Neural progenitor cell (in vitro differentiated cells): ENCODE measurements at regions not wholly inside any gene's neighbourhood (a gene's known extent, or its start where the extent isn't known, plus 50 kb on each side); places are given as distances from the start of the nearest gene placed in this dataset.

ENCODE experiments used
- DNase-seq: peaks from one replicate; pipeline ENCODE4 v3.0.0-alpha.2; 2016; ENCODE audit warnings: low spot score
- H2AFZ ChIP-seq: fragments of 200-600 bp; sonication (generic); replicated peaks from 2 replicates; pipeline ENCODE4 v1.6.1; 2016; ENCODE audit warnings: antibody characterized with exemption
- H3F3A ChIP-seq: fragments of 200-600 bp; sonication (generic); 2 replicates; pipeline ENCODE4 v1.6.1; 2016; ENCODE audit warnings: antibody characterized with exemption, low read depth
- H3K27ac ChIP-seq: fragments of 200-600 bp; sonication (generic); 2 replicates; pipeline ENCODE4 v1.5.1; 2016; ENCODE audit warnings: mild to moderate bottlenecking
- H3K27me3 ChIP-seq: fragments of 200-600 bp; sonication (generic); 2 replicates; pipeline ENCODE4 v1.6.1; 2016; ENCODE audit warnings: mild to moderate bottlenecking, moderate library complexity
- H3K36me3 ChIP-seq: fragments of 200-600 bp; sonication (generic); 2 replicates; pipeline ENCODE4 v1.5.1; 2016
- H3K4me1 ChIP-seq: fragments of 200-600 bp; sonication (generic); 2 replicates; pipeline ENCODE4 v1.6.1; 2016; ENCODE audit warnings: mixed run types
- H3K4me2 ChIP-seq: fragments of 200-600 bp; sonication (generic); 2 replicates; pipeline ENCODE4 v1.6.1; 2016
- H3K4me3 ChIP-seq: fragments of 200-600 bp; sonication (generic); 2 replicates; pipeline ENCODE4 v1.5.1; 2016
- H3K79me2 ChIP-seq: fragments of 200-600 bp; sonication (generic); 2 replicates; pipeline ENCODE4 v1.6.1; 2016; ENCODE audit warnings: low read depth
- H3K9ac ChIP-seq: fragments of 200-600 bp; sonication (generic); 2 replicates; pipeline ENCODE4 v1.6.1; 2016
- H3K9me3 ChIP-seq: fragments of 200-600 bp; sonication (generic); 2 replicates; pipeline ENCODE4 v1.5.1; 2016; ENCODE audit warnings: low read depth
- H4K20me1 ChIP-seq: fragments of 200-600 bp; sonication (generic); 2 replicates; pipeline ENCODE4 v1.6.1; 2016; ENCODE audit warnings: low read depth
- H3K27ac Mint-ChIP-seq: 3 replicates; pipeline ENCODE4 v1.8.0; 2021; ENCODE audit warnings: mixed read lengths
- H3K27me3 Mint-ChIP-seq: 2 replicates; pipeline ENCODE4 v1.8.0; 2022; ENCODE audit warnings: low read depth, mild to moderate bottlenecking, inconsistent platforms, moderate library complexity, mixed read lengths; ENCODE audit not compliant: insufficient read depth
- H3K36me3 Mint-ChIP-seq: 3 replicates; pipeline ENCODE4 v1.8.0; 2021; ENCODE audit warnings: mixed read lengths
- H3K4me1 Mint-ChIP-seq: 3 replicates; pipeline ENCODE4 v1.8.0; 2021; ENCODE audit warnings: mixed read lengths
- H3K4me3 Mint-ChIP-seq: 3 replicates; pipeline ENCODE4 v1.8.0; 2021; ENCODE audit warnings: mild to moderate bottlenecking, moderate library complexity, mixed read lengths
- H3K9me3 Mint-ChIP-seq: 3 replicates; pipeline ENCODE4 v1.8.0; 2020; ENCODE audit warnings: mixed read lengths
- CTCF ChIP-seq: fragments of 200-600 bp; sonication (generic); IDR thresholded peaks from 2 replicates; pipeline ENCODE4 v1.5.1; 2017; ENCODE audit warnings: antibody characterized with exemption, mild to moderate bottlenecking
- EZH2 ChIP-seq: fragments of 200-600 bp; sonication (generic); IDR thresholded peaks from 2 replicates; pipeline ENCODE4 v1.6.1; 2017; ENCODE audit warnings: antibody characterized with exemption, mild to moderate bottlenecking, moderate library complexity
- EZH2phosphoT487 ChIP-seq: fragments of 200-600 bp; sonication (generic); IDR thresholded peaks from 2 replicates; pipeline ENCODE4 v1.6.1; 2017; ENCODE audit warnings: antibody characterized with exemption

- no peak overlapping the region for H3K27ac Mint-ChIP-seq
- TF ChIP-seq CTCF (no peak), EZH2phosphoT487 (no peak), EZH2 (no peak)
These were observed 963.2 kb downstream of the ROBO2 start for GRCh38 chr3:78003090-78003489.

GRCh38 chr3:78004571-78004970, 964.7 kb downstream of the ROBO2 start:
- no peak overlapping the region for H3K4me3 ChIP-seq
- H3F3A ChIP-seq: no peaks in the 10 kb centered on the region
- TF ChIP-seq EZH2phosphoT487 (no peak), EZH2 (no peak), CTCF (no peak)
- no peak overlapping the region for H3K9ac ChIP-seq
- H3K27me3 Mint-ChIP-seq: peaks cover 2% of the 10 kb centered on the region
- H3K4me1 ChIP-seq: no peaks in the 10 kb centered on the region
- no peaks in the 10 kb centered on the region for H4K20me1 ChIP-seq
- no peaks in the 10 kb centered on the region for H3K36me3 Mint-ChIP-seq
- no peak for DNase-seq
- no peak overlapping the region for H2AFZ ChIP-seq
- no peaks in the 10 kb centered on the region for H3K36me3 ChIP-seq
- H3K4me2 ChIP-seq: no peak overlapping the region
- H3K4me1 Mint-ChIP-seq: no peaks in the 10 kb centered on the region
- no peak overlapping the region for H3K4me3 Mint-ChIP-seq
- H3K27ac ChIP-seq: no peak overlapping the region
- H3K9me3 ChIP-seq: no peaks in the 10 kb centered on the region
- no peaks in the 10 kb centered on the region for H3K27me3 ChIP-seq
- H3K27ac Mint-ChIP-seq: no peak overlapping the region
- peaks cover 17% of the 10 kb centered on the region for H3K9me3 Mint-ChIP-seq
- no peaks in the 10 kb centered on the region for H3K79me2 ChIP-seq

More at GRCh38 chr3:78003090-78003489, 963.2 kb downstream of the ROBO2 start:
- Histone ChIP-seq H3K9me3 (no peaks in the 10 kb centered on the region), H3K4me1 (no peaks in the 10 kb centered on the region), H4K20me1 (no peaks in the 10 kb centered on the region), H3K79me2 (no peaks in the 10 kb centered on the region), H2AFZ (no peak overlapping the region), H3K4me3 (no peak overlapping the region), H3K4me2 (no peak overlapping the region), H3K27ac (no peak overlapping the region), H3K36me3 (no peaks in the 10 kb centered on the region), H3F3A (no peaks in the 10 kb centered on the region), H3K9ac (no peak overlapping the region), H3K27me3 (no peaks in the 10 kb centered on the region)
- DNase-seq: no peak
- Mint-ChIP-seq H3K36me3 (no peaks in the 10 kb centered on the region), H3K27me3 (peaks cover 2% of the 10 kb centered on the region), H3K9me3 (peaks cover 14% of the 10 kb centered on the region), H3K4me3 (no peak overlapping the region), H3K4me1 (no peaks in the 10 kb centered on the region)

DNA sequence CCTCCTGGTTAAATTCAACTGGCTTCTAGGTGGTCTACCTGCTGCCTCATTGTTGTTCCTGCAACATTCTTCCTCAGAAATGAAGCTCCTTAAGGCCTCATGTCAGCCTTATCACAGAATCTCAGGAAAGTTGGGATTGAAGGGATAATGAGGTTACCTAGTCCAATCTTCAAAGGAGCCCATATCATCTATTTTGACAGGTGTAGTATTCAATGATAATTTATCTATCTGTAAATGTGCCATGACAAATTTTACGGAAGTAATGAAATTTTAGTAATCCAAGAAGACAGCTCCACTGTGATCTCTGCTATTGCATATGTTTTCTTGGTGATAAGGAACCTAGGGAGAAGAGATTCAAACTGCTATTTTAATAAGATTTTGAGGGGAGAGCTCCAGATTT, 973.8 kb downstream of the ROBO2 start:
- no peaks in the 10 kb centered on the region for H3K79me2 ChIP-seq
- no peak for TF ChIP-seq EZH2
- TF ChIP-seq EZH2phosphoT487: no peak
- H3K9me3 Mint-ChIP-seq: peaks cover 14% of the 10 kb centered on the region
- no peaks in the 10 kb centered on the region for H3K9me3 ChIP-seq
- no peaks in the 10 kb centered on the region for H3K27me3 ChIP-seq
- H3F3A ChIP-seq: no peaks in the 10 kb centered on the region
- no peaks in the 10 kb centered on the region for H3K4me1 Mint-ChIP-seq
- no peaks in the 10 kb centered on the region for H3K27me3 Mint-ChIP-seq
- no peaks in the 10 kb centered on the region for H3K36me3 ChIP-seq
- no peak for DNase-seq
- no peak overlapping the region for H2AFZ ChIP-seq
- no peaks in the 10 kb centered on the region for H3K36me3 Mint-ChIP-seq
- H3K4me3 ChIP-seq: no peak overlapping the region
- H3K27ac ChIP-seq: no peak overlapping the region
- H3K9ac ChIP-seq: no peak overlapping the region
- no peak overlapping the region for H3K27ac Mint-ChIP-seq
- no peaks in the 10 kb centered on the region for H3K4me1 ChIP-seq
- H3K4me3 Mint-ChIP-seq: no peak overlapping the region
- no peak overlapping the region for H3K4me2 ChIP-seq
- H4K20me1 ChIP-seq: no peaks in the 10 kb centered on the region

GRCh38 chr3:78015856-78016255, 976.0 kb downstream of the ROBO2 start:
- H3K36me3 Mint-ChIP-seq: no peaks in the 10 kb centered on the region

More at GRCh38 chr3:78015856-78016255, 976.0 kb downstream of the ROBO2 start:
- Histone ChIP-seq H3F3A (no peaks in the 10 kb centered on the region), H3K4me1 (no peaks in the 10 kb centered on the region), H4K20me1 (no peaks in the 10 kb centered on the region), H3K4me2 (no peak overlapping the region), H3K4me3 (no peak overlapping the region), H3K79me2 (no peaks in the 10 kb centered on the region), H3K9ac (no peak overlapping the region), H3K9me3 (no peaks in the 10 kb centered on the region), H2AFZ (no peak overlapping the region), H3K27ac (no peak overlapping the region), H3K27me3 (no peaks in the 10 kb centered on the region), H3K36me3 (no peaks in the 10 kb centered on the region)
- Mint-ChIP-seq H3K9me3 (peaks cover 10% of the 10 kb centered on the region), H3K27me3 (no peaks in the 10 kb centered on the region), H3K4me1 (no peaks in the 10 kb centered on the region), H3K4me3 (no peak overlapping the region), H3K27ac (no peak overlapping the region)
- no peak for DNase-seq
- TF ChIP-seq EZH2phosphoT487 (no peak), CTCF (no peak), EZH2 (no peak)
